Colonic mucosa (tissue), 4 donors: ENCODE measurements at regions not wholly inside any gene's neighbourhood (a gene's known extent, or its start where the extent isn't known, plus 50 kb on each side); places are given as distances from the start of the nearest gene placed in this dataset.

Source experiments
- DNase-seq: peaks from one replicate; pipeline ENCODE4 v3.0.0-alpha.2; 2020
- H3K27ac ChIP-seq: fragments of 200-600 bp; one replicate; pipeline ENCODE4 v1.8.0; 2021
- H3K27me3 ChIP-seq: fragments of 200-600 bp; one replicate; pipeline ENCODE4 v1.8.0; 2021
- H3K36me3 ChIP-seq: fragments of 200-600 bp; one replicate; pipeline ENCODE4 v1.8.0; 2021
- H3K4me1 ChIP-seq: fragments of 200-600 bp; one replicate; pipeline ENCODE4 v1.8.0; 2021; ENCODE audit warnings: mild to moderate bottlenecking
- H3K4me3 ChIP-seq: fragments of 200-600 bp; one replicate; pipeline ENCODE4 v1.8.0; 2021
- H3K9ac ChIP-seq, 2 donors: one replicate each; pipeline ENCODE4 v1.7.0; 2013; ENCODE audit warnings: control low read depth in 2 of 2, low read depth in 2 of 2, low read length in 2 of 2
- H3K9me3 ChIP-seq: fragments of 200-600 bp; one replicate; pipeline ENCODE4 v1.8.0; 2021
- CTCF ChIP-seq: fragments of 200-600 bp; IDR thresholded peaks from one replicate; pipeline ENCODE4 v1.8.0; 2022; ENCODE audit warnings: antibody characterized with exemption, mild to moderate bottlenecking
- intact Hi-C: fragments of 100-400 bp; cut with DNase I; formaldehyde crosslinking; loops from one replicate; pipeline ENCODE4 v1.14.1; 2022
- donor health status: healthy.
- donor health status: DM: no; HTN: no; CAD: no.
- donor health status: DM: no; HTN: no; CAD: no.

- H3K27ac ChIP-seq, result no peak overlapping the region
- no peaks in the 10 kb centered on the region for H3K36me3 ChIP-seq
- no peak for DNase-seq
- no peak overlapping the region for H3K9ac ChIP-seq
- intact Hi-C loops, result no loop called here
- no peaks in the 10 kb centered on the region for H3K9me3 ChIP-seq
- H3K27me3 ChIP-seq, result no peaks in the 10 kb centered on the region
- H3K4me3 ChIP-seq, result no peak overlapping the region
- TF ChIP-seq CTCF, result no peak
- no peaks in the 10 kb centered on the region for H3K4me1 ChIP-seq
These were observed 519.3 kb upstream of the PTGER4 start for GRCh38 chr5:40160435-40160834.

GRCh38 chr5:40154194-40154593, 525.5 kb upstream of the PTGER4 start:
- no peaks in the 10 kb centered on the region for H3K4me1 ChIP-seq
- no peak overlapping the region for H3K27ac ChIP-seq
- H3K27me3 ChIP-seq, result no peaks in the 10 kb centered on the region
- no peaks in the 10 kb centered on the region for H3K9me3 ChIP-seq
- H3K4me3 ChIP-seq, result no peak overlapping the region
- no peak for TF ChIP-seq CTCF
- intact Hi-C loops, result no loop called here
- H3K9ac ChIP-seq, result no peak overlapping the region
- DNase-seq, result no peak
- H3K36me3 ChIP-seq, result no peaks in the 10 kb centered on the region

GRCh38 chr5:40150896-40151295, 528.8 kb upstream of the PTGER4 start:
- no peak for DNase-seq
- H3K9me3 ChIP-seq, result no peaks in the 10 kb centered on the region
- no peak for TF ChIP-seq CTCF
- no peaks in the 10 kb centered on the region for H3K27me3 ChIP-seq
- no peak overlapping the region for H3K27ac ChIP-seq
- H3K4me3 ChIP-seq, result no peak overlapping the region
- no peaks in the 10 kb centered on the region for H3K36me3 ChIP-seq
- no peak overlapping the region for H3K9ac ChIP-seq
- intact Hi-C loops, result no loop called here
- H3K4me1 ChIP-seq, result no peaks in the 10 kb centered on the region

GRCh38 chr5:40141896-40142295, 537.8 kb upstream of the PTGER4 start:
- Histone ChIP-seq H3K27ac (no peak overlapping the region), H3K4me3 (no peak overlapping the region), H3K9ac (no peak overlapping the region), H3K9me3 (no peaks in the 10 kb centered on the region), H3K27me3 (no peaks in the 10 kb centered on the region), H3K36me3 (no peaks in the 10 kb centered on the region), H3K4me1 (no peaks in the 10 kb centered on the region)
- TF ChIP-seq CTCF, result no peak
- DNase-seq, result no peak
- intact Hi-C loops, result no loop called here

GRCh38 chr5:40141418-40141817, 538.3 kb upstream of the PTGER4 start:
- no peak for DNase-seq
- H3K36me3 ChIP-seq, result no peaks in the 10 kb centered on the region
- no peak overlapping the region for H3K4me3 ChIP-seq
- H3K9ac ChIP-seq, result no peak overlapping the region
- no peaks in the 10 kb centered on the region for H3K27me3 ChIP-seq
- H3K4me1 ChIP-seq, result no peaks in the 10 kb centered on the region
- H3K27ac ChIP-seq, result no peak overlapping the region
- intact Hi-C loops, result no loop called here
- no peaks in the 10 kb centered on the region for H3K9me3 ChIP-seq
- no peak for TF ChIP-seq CTCF

GRCh38 chr5:40137223-40137622, 542.5 kb upstream of the PTGER4 start:
- no peak overlapping the region for H3K4me3 ChIP-seq
- no peak for DNase-seq
- no peak overlapping the region for H3K9ac ChIP-seq
- no peaks in the 10 kb centered on the region for H3K4me1 ChIP-seq
- no peaks in the 10 kb centered on the region for H3K9me3 ChIP-seq
- TF ChIP-seq CTCF, result no peak
- H3K27me3 ChIP-seq, result no peaks in the 10 kb centered on the region
- H3K36me3 ChIP-seq, result no peaks in the 10 kb centered on the region
- H3K27ac ChIP-seq, result no peak overlapping the region
- intact Hi-C loops, result no loop called here
